ENCODE measurements at regions not wholly inside any gene's neighbourhood (a gene's known extent, or its start where the extent isn't known, plus 50 kb on each side); places are given as distances from the start of the nearest gene placed in this dataset.

DNA sequence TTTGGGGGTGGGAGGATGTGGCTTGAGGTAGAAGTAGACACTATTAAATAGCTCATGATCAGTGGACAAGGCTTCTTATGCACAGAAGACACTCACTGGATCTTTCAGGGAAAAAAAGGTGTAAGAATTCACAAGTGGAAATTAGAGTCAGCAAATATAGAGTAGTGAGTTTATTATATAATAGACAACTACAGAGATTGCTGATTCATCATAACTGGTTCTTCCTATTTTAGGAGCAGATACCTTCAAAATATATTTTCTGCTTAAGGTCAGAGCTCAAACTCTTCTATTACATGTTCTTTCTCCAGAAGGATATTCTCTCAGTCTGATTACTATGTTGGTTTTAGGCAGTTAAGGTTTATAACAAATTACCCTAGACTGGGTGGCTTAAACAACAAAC lies 646.9 kb upstream of the CDH7 start:
- no peak for DNase-seq

- no peak for DNase-seq
These were observed 657.5 kb upstream of the CDH7 start for GRCh38 chr18:65093346-65093745.

- DNase-seq: peak; percentile 3
These were observed 659.0 kb upstream of the CDH7 start for GRCh38 chr18:65091744-65092329.

GRCh38 chr18:65082907-65083306 lies 667.9 kb upstream of the CDH7 start:
- no peak for DNase-seq

DNA sequence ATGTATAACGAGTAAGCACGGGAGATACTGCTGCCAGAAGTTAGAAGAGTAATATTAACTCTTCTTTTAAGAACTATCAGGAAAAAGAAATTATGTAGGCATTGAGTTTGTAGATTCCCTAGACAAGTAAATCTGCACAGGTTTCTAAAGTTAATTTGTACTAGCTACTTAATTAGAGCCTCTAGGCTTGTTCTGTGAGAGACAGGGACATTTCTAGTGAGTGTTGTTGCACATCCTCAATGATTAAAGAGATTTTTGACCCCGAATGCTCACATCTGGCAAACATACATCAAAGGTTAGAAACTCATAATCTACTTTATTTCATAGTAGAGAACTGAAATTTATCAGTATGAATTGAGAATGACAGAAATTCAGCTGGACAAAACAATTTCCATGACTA lies 669.0 kb upstream of the CDH7 start:
- DNase-seq: no peak

DNA sequence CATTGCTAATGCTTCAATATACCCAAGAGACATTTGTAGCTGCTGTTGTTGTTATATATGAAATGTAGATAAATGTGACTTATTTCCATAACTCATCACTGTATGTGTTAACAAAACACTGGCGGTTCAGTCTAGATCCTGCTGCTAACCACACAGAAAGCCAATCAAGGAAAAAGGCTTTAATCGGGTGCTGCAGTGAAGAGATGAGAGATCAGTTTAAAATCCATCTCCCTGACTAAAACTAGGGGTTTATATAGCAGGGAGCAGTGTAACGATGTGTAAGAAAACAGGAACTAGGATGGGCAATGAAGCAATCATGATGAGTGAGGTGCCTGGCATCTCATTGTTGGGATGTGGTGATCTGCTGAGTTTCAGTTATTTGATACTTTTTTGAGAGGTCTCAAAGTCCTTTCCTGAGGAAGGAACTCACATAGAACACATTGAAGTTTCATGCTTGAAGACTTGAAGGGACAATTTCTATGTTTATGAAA lies 677.7 kb upstream of the CDH7 start:
- DNase-seq: no peak

- DNase-seq: no peak
These were observed 693.3 kb upstream of the CDH7 start for GRCh38 chr18:65057439-65058083.

DNA sequence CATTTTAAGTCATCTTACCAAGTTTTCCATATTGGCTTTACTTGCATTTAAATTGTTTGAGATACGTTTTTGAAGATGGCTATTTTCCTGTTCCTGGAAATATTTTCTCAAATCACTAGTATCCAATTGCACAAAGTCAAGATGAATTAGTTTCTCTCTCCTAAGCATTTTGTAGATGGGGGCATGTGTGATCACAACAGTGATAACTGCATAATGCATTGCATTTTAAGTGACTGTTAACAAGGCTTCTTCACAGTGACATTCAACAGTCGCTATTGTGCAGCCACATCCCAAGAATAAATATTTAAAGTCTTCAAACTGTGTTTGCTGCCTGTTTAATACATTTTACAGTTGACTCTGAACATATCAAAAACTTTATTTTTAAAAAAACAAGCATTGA lies 694.2 kb upstream of the CDH7 start:
- DNase-seq: no peak

DNA sequence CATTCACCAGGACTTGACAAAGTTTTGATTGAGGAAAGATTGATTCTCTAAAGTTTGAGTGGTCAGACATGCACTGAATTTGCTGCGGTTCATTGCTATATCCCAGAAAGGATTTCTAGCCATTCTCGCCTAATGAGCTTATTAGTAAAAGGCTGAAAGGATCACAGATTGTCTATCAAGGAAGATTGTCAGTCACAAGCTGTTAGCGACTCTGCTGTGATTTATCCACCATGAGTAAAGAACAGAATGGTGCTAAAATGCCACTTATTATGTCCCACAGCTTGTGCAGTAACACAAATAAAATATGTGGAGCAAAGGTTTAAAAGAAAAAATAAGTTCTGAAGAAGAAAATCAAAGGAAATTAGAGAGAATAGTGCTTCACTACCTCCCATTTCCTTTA lies 701.2 kb upstream of the CDH7 start:
- no peak for DNase-seq

DNA sequence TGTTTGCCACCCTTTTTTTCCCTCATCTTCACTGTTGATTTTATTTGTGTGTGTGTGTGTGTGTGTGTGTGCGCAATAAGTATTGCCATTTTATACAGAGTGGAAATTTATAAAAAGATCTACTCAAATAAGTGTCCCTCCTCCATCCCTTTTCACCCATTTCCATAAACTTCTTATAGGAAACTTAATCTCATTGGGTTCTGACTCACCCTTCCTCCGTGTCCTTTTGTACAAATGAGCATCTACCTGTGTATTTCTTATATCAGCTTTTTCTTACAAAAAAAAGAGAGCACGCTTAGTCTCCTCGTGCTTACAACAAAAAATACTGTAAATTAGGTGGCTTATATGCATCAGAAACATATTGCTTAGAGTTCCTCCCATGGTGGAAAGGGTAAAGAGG lies 711.2 kb upstream of the CDH7 start:
- DNase-seq: no peak

DNA sequence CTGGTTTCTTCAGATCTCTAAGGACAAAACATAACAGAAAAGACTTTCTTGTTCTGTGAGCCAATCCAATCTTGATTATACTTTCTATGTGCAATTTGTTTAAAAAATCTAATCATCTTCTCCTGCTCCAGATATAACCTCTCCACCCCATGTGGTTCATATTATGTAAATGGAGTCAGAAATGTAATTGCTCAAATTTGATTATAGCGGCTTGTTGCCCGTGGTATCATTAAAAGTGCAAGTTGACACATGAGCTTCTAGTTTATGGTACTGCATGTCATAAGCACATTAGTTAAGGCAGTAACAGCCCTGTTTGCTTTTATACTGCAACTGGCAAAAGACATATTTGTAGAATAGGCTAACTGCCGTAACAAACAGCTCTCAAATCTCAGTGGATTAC lies 715.1 kb upstream of the CDH7 start:
- DNase-seq: no peak

DNA sequence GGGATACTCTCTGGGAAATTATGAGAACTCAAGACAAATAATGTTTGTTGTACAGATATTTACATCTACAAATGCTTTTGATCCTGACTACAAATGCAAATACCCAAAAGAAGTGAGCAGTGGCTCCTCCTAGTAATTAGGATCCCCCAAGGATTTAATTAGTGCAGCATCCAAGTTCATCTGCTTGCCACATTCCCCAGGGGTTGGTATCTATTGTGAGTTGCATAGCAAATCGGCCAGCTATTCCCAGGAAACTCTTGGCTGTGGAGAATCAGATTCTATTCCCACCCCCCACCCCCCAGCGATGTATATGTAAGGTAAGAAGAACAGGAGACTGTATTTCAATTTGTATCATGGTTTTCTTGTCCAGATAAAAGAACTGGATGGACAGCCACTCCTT lies 725.1 kb upstream of the CDH7 start:
- no peak for DNase-seq

GRCh38 chr18:65021021-65021420 lies 729.8 kb upstream of the CDH7 start:
- DNase-seq: no peak

- DNase-seq: no peak
These were observed 732.6 kb upstream of the CDH7 start for GRCh38 chr18:65018184-65018583.

- peak; percentile 75 for DNase-seq
These were observed 733.4 kb upstream of the CDH7 start for GRCh38 chr18:65017372-65017760.

GRCh38 chr18:65016631-65017371 lies 734.0 kb upstream of the CDH7 start:
- no peak for DNase-seq

DNA sequence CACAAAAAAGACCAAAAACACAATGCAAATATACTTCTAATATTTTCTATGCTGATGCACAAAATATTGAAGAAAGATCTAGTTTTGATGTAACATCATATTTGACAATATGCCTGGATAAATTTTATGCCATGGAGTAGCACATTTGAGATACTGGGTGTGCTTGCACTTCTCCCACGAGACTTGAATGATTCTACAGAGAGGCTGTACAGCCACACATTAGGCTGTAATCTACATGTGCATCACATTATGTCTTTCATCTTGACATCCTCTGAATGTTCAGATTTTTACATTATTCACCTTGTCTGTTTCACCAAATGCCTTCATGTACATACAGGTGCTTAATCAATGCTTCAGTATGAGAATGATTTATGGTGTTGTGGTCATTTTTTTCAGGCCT lies 756.4 kb upstream of the CDH7 start:
- no peak for DNase-seq

DNA sequence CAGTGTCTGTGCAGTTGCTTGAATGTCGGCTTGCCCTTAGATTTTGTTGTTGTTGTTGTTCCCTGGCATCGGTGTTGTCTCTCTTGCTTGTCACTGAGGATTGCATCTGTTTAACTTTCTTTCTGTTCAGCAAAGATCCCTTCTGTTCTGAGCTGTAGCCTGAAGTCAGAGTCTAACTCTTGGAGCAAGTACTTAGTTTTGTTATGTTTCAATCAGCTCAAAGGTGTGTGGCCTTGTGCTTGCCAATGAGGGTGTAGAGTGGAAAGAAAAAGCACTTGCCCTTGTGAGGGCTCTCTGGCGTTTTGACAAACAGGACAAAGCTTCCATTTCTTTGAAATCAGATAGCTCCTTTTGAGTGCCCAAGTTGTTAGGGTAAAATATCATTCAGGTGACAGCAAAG lies 757.1 kb upstream of the CDH7 start:
- DNase-seq: no peak

- no peak for DNase-seq
These were observed 758.2 kb upstream of the CDH7 start for GRCh38 chr18:64992654-64993053.

GRCh38 chr18:64991102-64991501 lies 759.7 kb upstream of the CDH7 start:
- no peak for DNase-seq

- DNase-seq: no peak
These were observed 763.8 kb upstream of the CDH7 start for GRCh38 chr18:64986906-64987495.

DNA sequence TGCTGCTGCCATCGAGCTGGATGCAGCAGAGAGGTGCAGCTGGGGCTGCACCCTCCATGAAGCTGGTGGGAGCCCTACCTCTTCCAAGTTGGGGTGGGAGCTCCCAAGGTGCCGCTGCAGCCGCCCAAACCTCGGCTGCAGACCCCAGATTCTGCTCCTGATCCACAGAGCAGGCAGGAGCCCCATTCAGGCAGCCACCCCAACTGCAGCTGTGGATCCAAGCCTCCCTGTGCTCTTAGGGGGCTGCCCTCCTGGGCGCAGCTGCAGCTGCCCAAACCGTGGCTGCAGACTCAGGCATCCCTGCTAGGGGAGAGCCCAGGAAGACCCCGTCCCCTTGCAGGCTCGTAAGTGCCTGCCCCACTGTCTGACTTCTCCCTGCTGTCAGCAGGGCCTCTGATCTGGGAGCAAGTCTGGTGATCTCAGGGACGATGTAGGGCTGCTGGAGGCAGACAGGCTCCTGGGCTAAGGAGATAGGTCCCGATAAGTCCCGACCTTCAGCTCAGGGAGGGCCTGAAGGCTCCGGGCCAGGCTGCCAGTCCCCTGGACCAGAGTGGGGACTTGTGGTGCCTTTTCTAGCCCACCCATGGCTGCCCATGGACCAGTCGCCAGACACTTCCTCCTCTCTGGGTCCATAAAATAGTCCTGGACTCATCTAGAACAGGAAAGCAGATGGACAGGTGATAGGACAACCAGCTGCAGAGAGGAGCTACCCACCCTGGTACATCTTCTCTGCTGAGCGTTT lies 767.1 kb upstream of the CDH7 start:
- no peak for DNase-seq

- DNase-seq: no peak
These were observed 768.3 kb upstream of the CDH7 start for GRCh38 chr18:64982414-64983055.

Data from NCI-H510A (cell line).